ENCODE measurements at regions not wholly inside any gene's neighbourhood (a gene's known extent, or its start where the extent isn't known, plus 50 kb on each side); places are given as distances from the start of the nearest gene placed in this dataset.

DNA sequence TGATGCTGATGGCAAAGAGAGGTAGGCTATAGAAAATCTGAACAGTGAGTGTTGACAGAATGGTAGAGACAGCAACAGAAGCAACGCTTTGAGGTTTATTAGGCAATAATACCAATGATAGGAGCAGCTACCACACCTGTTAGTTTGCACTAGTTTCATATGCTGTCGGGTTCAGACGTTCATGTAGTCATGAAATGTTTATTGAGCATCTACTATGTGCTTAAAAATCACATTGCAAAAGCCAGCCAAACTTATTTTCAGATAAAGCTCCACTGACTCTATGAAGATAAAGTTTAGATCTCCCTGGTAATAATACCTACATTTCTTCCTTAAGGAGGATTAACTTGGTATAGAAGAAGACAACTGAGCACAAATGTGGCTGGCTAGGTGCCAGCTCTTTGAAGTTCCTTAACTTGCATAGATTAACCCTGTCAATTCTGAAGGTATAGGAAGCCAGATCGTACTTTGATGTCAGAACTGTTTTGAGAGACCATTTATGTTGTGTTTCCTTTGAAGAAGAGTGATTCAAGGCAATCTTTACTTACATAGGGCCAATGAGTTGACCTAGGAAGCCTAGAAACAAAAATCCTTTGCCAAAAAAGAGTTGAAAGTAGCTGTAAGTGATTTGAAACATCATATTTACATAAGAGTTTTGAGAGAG lies 71.5 kb downstream of the DISP1 start:
- H2BK15ac ChIP-seq (ENCODE audit: low read depth, low read length), result no peak overlapping the region
- TF ChIP-seq FOS (IDR thresholded peaks at IDR 0.05; ENCODE audit: low read depth, low read length) (no peak), SMC3 (IDR thresholded peaks at IDR 0.05; ENCODE audit: low read depth, low read length) (no peak), RFX5 (IDR thresholded peaks at IDR 0.05; ENCODE audit: low read depth, low read length) (no peak), MXI1 (IDR thresholded peaks at IDR 0.05; ENCODE audit: borderline replicate concordance, low read depth, low read length) (no peak), MAFK (IDR thresholded peaks at IDR 0.05; ENCODE audit: low read depth, low read length) (no peak), NFE2L2 (IDR thresholded peaks at IDR 0.05; ENCODE audit: low read depth, low read length) (no peak), RAD21 (IDR thresholded peaks at IDR 0.05; ENCODE audit: low read length) (no peak), CTCF (conservative IDR thresholded peaks at IDR 0.05; ENCODE audit: low read depth, low read length) (no peak), RCOR1 (IDR thresholded peaks at IDR 0.05; ENCODE audit: insufficient replicate concordance, low read length) (no peak), BHLHE40 (IDR thresholded peaks at IDR 0.05; ENCODE audit: low read depth, low read length) (no peak), CHD1 (IDR thresholded peaks at IDR 0.05; ENCODE audit: low read depth, low read length) (no peak), MAZ (IDR thresholded peaks at IDR 0.05; ENCODE audit: borderline replicate concordance, low read depth, low read length) (no peak)
- TF ChIP-seq, protein P1, sequence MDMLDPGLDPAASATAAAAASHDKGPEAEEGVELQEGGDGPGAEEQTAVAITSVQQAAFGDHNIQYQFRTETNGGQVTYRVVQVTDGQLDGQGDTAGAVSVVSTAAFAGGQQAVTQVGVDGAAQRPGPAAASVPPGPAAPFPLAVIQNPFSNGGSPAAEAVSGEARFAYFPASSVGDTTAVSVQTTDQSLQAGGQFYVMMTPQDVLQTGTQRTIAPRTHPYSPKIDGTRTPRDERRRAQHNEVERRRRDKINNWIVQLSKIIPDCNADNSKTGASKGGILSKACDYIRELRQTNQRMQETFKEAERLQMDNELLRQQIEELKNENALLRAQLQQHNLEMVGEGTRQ (IDR thresholded peaks at IDR 0.05; ENCODE audit: low read depth, low read length), result no peak
- TF ChIP-seq, protein P2, sequence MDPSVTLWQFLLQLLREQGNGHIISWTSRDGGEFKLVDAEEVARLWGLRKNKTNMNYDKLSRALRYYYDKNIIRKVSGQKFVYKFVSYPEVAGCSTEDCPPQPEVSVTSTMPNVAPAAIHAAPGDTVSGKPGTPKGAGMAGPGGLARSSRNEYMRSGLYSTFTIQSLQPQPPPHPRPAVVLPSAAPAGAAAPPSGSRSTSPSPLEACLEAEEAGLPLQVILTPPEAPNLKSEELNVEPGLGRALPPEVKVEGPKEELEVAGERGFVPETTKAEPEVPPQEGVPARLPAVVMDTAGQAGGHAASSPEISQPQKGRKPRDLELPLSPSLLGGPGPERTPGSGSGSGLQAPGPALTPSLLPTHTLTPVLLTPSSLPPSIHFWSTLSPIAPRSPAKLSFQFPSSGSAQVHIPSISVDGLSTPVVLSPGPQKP (IDR thresholded peaks at IDR 0.05; ENCODE audit: borderline replicate concordance, low read depth, low read length), result no peak
- no peak overlapping the region for H2BK20ac ChIP-seq (ENCODE audit: low read depth, low read length)
- H3K23ac ChIP-seq (ENCODE audit: low read depth, low read length), result no peak overlapping the region
- dilution Hi-C loops (cut with HindIII; ENCODE audit: low sequenced_read_pairs, unreplicated experiment) (no loop called here), intact Hi-C loops (cut with micrococcal nuclease) (no loop called here), in situ Hi-C loops (cut with MboI; ENCODE audit: low sequenced_read_pairs) (no loop called here)
- no TSS peak for BruUV-seq (replicated peaks)
- no peaks in the 10 kb centered on the region for H3K36me3 ChIP-seq (ENCODE audit: control insufficient read depth, insufficient read depth, low read length)
- ATAC-seq (ENCODE audit: low read depth) (no peak; the same call in 1 of the 2 replicates), DNase-seq (no peak)
- H3K27me3 ChIP-seq (ENCODE audit: control insufficient read depth, insufficient read depth, low read length), result no peaks in the 10 kb centered on the region
- H3K9ac ChIP-seq (ENCODE audit: low read depth, low read length), result no peak overlapping the region
- no peak overlapping the region for H4K8ac ChIP-seq (ENCODE audit: low read depth in 2 of 2, low read length in 2 of 2)
- H4K91ac ChIP-seq (ENCODE audit: insufficient read depth, low read depth, low read length), result no peak overlapping the region
- no peak overlapping the region for H3K14ac ChIP-seq (replicated peaks; ENCODE audit: low read depth, low read length)
- H3K79me1 ChIP-seq (ENCODE audit: low read depth in 1 of 2, low read length in 2 of 2), result no peaks in the 10 kb centered on the region
- no peak overlapping the region for H3K4me2 ChIP-seq (ENCODE audit: low read depth, low read length)
- H2AK5ac ChIP-seq (ENCODE audit: low read depth, low read length), result no peak overlapping the region
- ChIA-PET CTCF (no interaction called here), POLR2A (ENCODE audit: unreplicated experiment) (no interaction called here)
- no peak overlapping the region for H3K4ac ChIP-seq (ENCODE audit: low read depth, low read length)
- no peaks in the 10 kb centered on the region for H3K9me1 ChIP-seq (ENCODE audit: insufficient read depth, low read length)
- no peak overlapping the region for H2BK5ac ChIP-seq (ENCODE audit: low read depth, low read length, poor library complexity, severe bottlenecking)
- no peak overlapping the region for H3K27ac ChIP-seq (ENCODE audit: insufficient read depth, low read length)
- H3K18ac ChIP-seq (ENCODE audit: low read depth, low read length), result no peak overlapping the region
- no peak overlapping the region for H2AFZ ChIP-seq (replicated peaks; ENCODE audit: low read length, poor library complexity)
- no CpG with 5 or more reads among the region's 4 CpGs for WGBS, 2 experiments (ENCODE audit: extremely low coverage in 2 of 2, insufficient read length in 1 of 2)
- no peaks in the 10 kb centered on the region for H4K20me1 ChIP-seq (ENCODE audit: insufficient read depth, low read length)
- H2AK9ac ChIP-seq (replicated peaks; ENCODE audit: low read depth, low read length, poor library complexity), result no peak overlapping the region
- H4K5ac ChIP-seq (ENCODE audit: low read depth, low read length), result no peak overlapping the region
- no peaks in the 10 kb centered on the region for H3K9me3 ChIP-seq (ENCODE audit: control insufficient read depth, insufficient read depth, low read length)
- no peak overlapping the region for H3K56ac ChIP-seq (ENCODE audit: extremely low read depth, insufficient read depth, low read length)
- 0 out of 2 replicates have a peak, but pooled peaks cover 2% of the 10 kb centered on the region for H3K4me1 ChIP-seq (ENCODE audit: control insufficient read depth, insufficient read depth, low read length)
- no peak overlapping the region for H3K4me3 ChIP-seq (ENCODE audit: insufficient read depth, low read depth, low read length)
- no peak overlapping the region for H2BK120ac ChIP-seq (ENCODE audit: low read depth, low read length)
